PC-9 (cell line): ENCODE measurements at regions not wholly inside any gene's neighbourhood (a gene's known extent, or its start where the extent isn't known, plus 50 kb on each side); places are given as distances from the start of the nearest gene placed in this dataset.

Source experiments
- CTCF ChIP-seq: fragments of 200-600 bp; sonication (generic); conservative IDR thresholded peaks from 2 replicates; pipeline ENCODE4 v1.6.1; 2017; ENCODE audit warnings: mixed run types, antibody characterized with exemption, mild to moderate bottlenecking, moderate library complexity
- EZH2 ChIP-seq: fragments of 200-600 bp; sonication (generic); IDR thresholded peaks from 2 replicates; pipeline ENCODE4 v1.8.0; 2017; ENCODE audit warnings: antibody characterized with exemption, low read depth

DNA sequence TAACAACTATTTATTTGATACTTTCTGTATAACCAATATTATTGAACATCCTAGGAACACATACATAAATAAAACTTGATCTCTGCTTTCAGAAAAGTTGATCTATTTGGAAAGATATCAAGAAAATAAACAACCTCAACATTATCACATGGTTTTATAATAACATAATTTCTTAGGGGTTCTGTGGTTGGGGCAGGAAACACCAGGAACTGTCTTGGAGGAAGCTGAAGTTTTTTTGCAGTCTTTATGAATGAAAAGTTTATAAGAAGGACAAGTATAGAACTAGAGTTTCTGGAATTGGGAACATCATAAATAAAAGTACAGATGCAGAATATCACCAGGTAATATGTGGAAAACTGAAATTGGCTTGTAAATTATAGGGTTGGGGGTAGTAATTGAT lies 296.1 kb downstream of the TAF11L14 start:
- TF ChIP-seq CTCF: no peak
- no peak for TF ChIP-seq EZH2
